ENCODE measurements at regions not wholly inside any gene's neighbourhood (a gene's known extent, or its start where the extent isn't known, plus 50 kb on each side); places are given as distances from the start of the nearest gene placed in this dataset.
"Not testable (repeated sequence)": the region's sequence is repeated elsewhere in the genome, so short reads cannot be mapped to it uniquely, and the experiment has no call there.

- DNase-seq: no peak
These were observed 172.2 kb downstream of the SUCLG1 start for GRCh38 chr2:84286878-84287277.

DNA sequence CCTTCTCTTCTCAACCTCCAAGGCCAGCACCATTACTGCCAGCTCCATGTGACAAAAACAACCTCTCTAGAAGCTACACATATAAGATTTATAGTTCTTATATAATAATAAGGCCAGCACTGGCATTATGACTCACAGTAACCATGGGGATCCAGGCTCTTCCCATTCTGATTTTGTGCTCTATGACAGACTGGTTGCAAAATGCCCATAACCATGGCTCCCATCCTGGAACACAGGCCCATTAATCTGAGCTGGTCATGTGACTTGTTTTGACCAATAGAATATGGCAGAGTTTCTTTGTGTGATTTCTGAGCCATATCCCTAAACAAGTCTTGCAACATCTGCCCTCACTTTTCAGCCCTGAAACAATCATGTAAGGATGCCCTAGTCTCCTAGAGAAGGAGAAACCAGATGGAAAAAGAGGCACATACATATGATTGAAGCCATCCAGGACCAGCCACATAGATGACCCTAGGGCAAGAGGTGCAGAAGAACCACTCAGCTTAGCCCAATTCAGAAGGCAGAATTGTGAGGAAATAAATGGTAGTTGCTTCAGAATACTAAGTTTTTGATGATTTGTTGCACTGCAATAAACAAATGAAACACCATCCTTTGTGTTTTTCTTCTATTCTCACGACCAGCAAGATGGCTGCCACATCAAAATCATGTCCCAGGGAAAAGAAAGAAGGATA, 173.9 kb downstream of the SUCLG1 start:
- no peak for DNase-seq

GRCh38 chr2:84283506-84283905, 175.6 kb downstream of the SUCLG1 start:
- DNase-seq: no peak

DNA sequence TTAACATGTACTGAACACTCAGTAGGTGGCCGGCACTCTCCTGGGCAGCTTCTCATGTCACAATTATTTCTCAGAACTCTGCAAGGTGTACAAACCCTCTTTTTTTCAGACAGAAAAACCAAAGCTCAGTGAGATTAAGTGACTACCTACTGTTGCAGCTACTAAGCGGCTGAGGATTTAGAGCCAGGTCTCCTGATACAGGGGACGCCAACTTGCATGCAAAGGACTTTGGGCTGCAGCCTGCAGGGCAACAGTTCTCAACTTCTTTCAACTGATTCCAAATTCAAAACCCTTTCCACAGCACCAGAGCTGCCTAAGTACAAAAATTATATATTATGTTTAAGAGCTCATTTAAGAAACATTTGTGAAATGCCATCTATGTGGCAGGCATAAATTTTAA, 177.6 kb downstream of the SUCLG1 start:
- DNase-seq: no peak

DNA sequence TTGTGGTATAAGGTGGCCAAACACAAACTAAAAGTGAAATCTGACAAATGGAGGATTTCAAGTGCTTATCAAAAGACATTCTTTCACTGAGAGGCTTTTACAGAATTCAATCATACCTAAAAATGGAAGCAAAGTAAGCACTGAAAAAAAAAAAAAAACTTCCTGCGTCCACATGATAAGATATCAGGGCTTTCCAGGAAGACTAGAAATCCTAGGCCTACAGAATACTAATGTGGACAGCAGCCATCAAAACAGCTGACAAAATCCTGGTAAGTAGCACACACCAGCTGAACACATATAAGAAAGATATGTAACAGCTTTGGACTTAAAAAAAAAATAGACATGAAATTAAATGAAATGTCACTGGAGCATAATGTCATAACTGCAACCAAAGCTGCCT, 178.2 kb downstream of the SUCLG1 start:
- no peak for DNase-seq

DNA sequence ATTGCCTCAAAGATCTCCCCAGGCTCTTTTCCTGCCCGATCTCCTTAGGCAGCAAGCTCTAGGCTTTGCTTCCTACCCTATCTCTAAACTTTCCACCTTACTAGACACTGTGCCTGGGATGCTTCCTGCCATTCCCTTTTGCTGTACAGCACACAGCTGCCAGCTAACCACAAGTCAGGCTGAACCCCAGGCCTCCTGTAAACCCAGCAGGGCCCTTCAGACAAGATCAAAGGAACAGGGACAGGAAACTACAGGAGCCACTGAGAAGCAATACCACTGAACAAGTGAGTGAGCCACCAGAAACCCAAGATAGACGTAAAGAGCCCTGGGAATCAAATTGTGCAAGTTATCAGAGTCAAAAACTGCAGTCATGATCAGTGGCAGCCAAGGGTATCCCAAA, 180.7 kb downstream of the SUCLG1 start:
- no peak for DNase-seq

GRCh38 chr2:84276590-84277255, 182.4 kb downstream of the SUCLG1 start:
- DNase-seq: no peak

DNA sequence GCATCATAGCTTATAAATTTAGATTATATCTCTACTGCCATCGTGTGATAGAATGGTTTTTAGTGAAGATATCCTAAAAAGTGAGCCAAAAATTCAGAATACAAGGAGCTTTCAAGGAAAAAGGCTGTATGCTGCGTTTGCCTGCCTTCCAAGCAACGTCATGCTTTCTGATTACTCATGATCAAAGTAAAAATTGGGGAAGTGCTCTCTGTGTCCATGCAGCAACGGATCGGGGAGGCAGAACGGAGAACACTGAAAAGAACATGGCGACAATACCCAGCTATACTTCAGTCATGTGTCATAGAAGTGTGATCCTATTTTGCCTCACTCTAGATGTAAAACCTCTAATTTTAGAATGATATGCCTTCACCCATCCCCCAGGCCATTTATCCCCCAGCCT, 185.7 kb downstream of the SUCLG1 start:
- DNase-seq: no peak

DNA sequence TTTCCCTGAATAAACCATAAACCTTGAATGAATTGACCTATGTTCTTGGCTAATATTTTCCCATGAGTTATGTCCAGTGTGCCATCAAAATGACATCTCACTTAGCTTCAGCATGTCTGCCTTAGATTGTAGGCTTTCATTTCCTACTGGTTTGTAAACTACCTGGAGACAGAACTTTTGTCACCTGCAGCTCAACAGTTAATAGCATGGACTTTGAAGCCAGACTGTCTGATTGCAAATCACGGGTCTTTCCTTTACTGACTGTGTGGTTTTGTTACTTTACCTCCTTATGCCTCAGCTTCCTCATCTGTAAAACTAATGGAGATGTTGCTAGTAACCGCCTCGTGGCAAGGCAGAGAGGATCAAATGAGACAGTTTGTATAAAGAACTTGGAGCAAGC, 187.1 kb downstream of the SUCLG1 start:
- DNase-seq: no peak

GRCh38 chr2:84257831-84258230, 201.2 kb downstream of the SUCLG1 start:
- DNase-seq: no peak

DNA sequence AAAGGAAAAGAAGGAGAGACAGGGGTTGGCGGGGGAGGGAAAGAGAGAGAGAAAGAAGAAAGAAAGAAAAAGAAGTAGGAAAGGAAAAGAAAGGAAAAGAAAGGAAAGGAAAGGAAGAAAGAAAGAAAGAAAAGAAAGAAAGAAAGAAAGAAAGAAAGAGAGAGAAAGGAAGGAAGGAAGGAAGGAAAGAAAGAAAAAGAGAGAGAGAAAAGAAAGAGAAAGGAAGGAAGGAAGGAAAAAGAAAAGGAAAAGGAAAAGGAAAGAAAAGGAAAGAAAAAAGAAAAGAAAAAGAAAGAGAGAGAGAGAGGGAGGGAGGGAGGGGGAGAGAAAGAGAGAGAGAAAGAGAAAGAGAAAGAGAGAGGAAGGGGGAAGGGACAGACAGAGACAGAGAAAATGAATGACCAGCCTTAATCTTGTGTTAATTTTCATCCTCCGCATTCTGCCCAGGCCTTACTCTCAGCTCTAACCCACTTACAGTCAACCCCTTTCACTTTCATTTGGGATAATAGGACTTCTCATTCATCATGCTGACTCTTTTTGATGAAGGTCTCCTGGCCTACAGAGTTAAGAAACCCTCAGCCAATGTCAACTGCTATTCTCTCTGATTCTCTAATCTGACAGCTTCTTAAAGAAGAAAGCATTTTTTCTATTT, 207.3 kb downstream of the SUCLG1 start:
- DNase-seq: no peak

DNA sequence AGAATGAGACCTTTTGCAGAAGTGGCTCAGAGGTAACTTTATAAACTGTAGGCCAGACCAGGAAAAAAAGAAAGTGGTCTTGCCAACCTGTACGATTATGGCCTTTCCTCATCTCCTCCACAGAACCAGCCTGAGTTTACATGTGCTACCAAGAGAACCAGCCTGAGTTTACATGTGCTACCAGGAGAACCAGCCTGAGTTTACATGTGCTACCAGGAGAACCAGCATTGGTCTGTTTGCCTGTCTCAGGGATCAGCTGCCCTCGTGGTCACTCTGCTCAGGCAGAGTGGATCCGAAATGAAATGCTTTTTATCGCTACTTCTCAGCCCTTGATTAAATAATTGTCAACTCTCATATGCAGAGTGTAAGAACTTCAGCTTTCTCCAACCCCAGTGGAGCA, 209.9 kb downstream of the SUCLG1 start:
- DNase-seq: no peak

- no peak for DNase-seq
These were observed 211.5 kb downstream of the SUCLG1 start for GRCh38 chr2:84247532-84247931.

DNA sequence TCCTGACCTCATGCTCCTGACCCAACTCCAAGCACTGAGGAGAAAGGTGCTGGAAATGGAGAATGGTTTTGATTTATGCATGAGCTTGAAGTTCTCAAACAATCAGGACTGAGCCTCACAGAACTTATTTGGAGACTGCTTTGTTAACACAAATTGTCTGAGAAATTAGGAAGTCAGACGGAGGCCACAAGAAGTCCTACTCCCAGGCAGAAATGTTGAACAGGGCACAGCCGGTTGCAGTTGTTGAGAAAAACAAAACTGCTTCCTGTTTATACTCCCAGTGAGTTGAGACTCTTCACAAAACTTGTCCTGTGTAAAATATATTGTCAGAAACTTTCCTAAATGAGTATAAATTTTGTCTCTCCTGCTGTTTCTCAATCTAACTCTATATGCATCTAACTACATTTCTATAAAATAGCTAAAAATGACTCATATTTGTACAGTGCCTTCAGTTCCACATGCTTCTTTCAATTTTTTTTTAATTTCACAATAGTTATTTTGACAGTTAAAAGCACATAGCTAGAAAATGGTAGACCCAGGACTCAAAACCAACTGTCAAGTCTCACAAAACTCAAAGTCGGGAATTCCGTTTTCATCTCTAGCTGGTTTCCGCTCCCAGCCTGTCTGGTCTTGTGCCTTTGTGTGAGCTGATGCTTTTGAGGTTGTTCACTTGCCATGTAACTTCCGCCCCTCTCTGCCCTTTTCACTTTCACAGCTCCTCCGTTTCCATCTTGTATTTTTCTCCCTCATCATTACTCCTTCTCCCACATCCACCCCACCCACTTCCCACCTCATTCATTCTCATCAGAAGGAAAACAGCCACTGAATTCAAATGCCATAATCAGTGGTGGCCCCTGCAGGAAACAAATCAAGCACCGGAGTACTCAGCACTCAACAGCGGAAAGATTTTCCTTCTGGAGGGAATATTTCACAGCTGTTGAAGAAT, 215.0 kb downstream of the SUCLG1 start:
- DNase-seq: no peak

DNA sequence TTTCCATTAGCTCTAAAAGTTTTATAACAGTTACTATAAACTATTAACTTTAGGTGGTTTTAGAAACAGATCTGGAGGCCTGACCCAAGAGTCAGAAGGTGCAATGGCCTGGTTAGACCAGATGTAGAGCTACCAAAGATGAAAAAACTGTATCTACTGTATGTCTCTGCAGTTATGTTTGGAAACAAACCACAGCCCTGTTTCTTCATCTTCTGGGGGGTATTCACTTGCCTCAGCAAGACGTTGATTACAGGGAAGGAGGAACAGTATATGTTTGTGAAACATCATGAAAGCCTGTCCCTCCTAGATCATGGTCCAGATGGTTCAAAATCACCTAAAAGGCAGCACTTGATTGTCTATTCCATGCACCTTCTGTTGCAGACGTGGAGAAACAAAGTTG, 220.2 kb downstream of the SUCLG1 start:
- DNase-seq: no peak

DNA sequence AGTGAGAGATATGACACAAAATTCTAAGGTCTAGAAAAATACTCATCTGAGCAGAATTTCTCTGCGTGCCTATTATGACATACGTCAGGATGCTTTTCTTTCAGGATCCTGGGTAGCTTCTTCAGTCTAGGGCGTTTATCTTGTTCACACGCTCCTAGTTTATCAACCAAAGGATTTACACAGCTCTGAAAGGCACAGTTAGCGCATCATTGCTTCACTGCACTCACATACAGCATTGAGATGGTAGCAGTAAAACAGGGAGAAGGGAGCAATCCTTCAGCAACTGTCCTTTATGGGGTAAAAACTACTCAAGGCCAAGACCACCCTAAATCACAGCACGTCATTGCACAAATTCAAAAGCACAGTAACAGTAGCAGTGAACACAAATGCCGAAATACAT, 222.8 kb downstream of the SUCLG1 start:
- no peak for DNase-seq

DNA sequence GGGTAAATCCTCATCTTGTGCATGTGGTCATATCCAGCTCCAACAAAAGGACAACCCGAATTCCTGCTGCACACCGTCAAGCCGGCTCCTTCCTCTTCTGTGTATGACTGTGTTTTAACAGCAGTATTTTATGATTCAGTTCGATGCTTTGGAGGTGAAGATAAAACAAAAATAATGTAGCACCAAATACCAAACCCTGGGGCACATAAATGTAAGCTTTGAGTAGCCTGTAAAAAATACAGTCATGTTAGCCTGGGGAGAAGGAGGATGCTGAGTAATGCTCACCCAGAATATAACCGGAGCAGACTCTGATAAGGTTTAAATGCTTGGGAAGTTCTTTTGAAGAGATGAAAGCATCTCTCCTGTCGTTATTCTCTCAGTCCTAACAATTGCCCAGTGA, 225.0 kb downstream of the SUCLG1 start:
- no peak for DNase-seq

- no peak for DNase-seq
These were observed 227.6 kb downstream of the SUCLG1 start for GRCh38 chr2:84231478-84231877.

GRCh38 chr2:84224121-84224520, 235.0 kb downstream of the SUCLG1 start:
- no peak for DNase-seq

GRCh38 chr2:84223191-84223590, 235.9 kb downstream of the SUCLG1 start:
- DNase-seq: no peak

DNA sequence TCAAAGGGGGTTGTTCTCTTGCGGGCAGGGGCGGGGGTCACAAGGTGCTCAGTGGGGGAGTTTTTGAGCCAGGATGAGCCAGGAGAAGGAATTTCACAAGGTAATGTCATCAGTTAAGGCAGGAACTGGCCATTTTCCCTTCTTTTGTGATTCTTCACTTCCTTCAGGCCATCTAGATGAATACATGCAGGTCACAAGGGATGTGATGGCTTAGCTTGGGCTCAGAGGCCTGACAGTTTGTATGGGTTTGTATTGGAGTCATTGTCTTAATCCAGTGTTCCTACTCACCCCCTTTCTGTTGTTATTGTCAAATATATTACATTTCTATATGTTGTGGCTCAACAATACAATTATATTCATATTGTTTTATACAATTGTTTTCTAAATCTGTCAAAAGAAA, 238.0 kb downstream of the SUCLG1 start:
- DNase-seq: not testable (repeated sequence)

GRCh38 chr2:84217456-84217855, 241.6 kb downstream of the SUCLG1 start:
- DNase-seq: no peak

GRCh38 chr2:84214455-84214854, 244.6 kb downstream of the SUCLG1 start:
- DNase-seq: no peak
